ENCODE measurements at regions not wholly inside any gene's neighbourhood (a gene's known extent, or its start where the extent isn't known, plus 50 kb on each side); places are given as distances from the start of the nearest gene placed in this dataset.

DNA sequence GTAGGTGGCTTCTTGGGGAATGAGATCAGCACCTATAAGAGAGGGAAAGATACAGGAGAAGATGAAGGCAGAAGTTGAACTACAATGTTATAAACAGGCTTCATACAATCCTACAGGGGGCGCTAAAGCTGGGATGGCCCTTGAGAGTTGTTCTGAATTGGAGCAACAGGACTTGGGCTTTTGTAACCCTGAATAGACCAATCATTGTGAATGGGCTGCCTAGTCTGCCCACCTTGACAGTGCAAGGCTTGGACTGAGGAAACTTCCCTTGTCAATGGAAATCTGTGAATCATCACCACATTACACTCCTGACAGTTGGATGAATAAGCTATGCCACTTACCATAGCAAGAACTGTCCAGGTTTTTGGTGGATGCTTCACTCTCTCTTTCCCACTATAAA, 306.1 kb downstream of the KCNC2 start:
- no peak for TF ChIP-seq POLR2A (IDR thresholded peaks at IDR 0.05; ENCODE audit: low read depth, low read length)
- no peak for TF ChIP-seq POLR2AphosphoS5 (IDR thresholded peaks at IDR 0.05; ENCODE audit: low read depth, low read length)
- no peak for TF ChIP-seq PAX5 (IDR thresholded peaks at IDR 0.05; ENCODE audit: insufficient read depth, low read length, severe bottlenecking)
- TF ChIP-seq TAF1 (IDR thresholded peaks at IDR 0.05; ENCODE audit: low read depth, low read length) = no peak
